HG02884 (cell line): ENCODE measurements at regions not wholly inside any gene's neighbourhood (a gene's known extent, or its start where the extent isn't known, plus 50 kb on each side); places are given as distances from the start of the nearest gene placed in this dataset.

Source experiments
- ATAC-seq: cut with Tn5 transposase; IDR thresholded peaks from one replicate; pipeline ENCODE4 v1.9.1; 2021; ENCODE audit warnings: mild to moderate bottlenecking, moderate library complexity; ENCODE audit not compliant: unreplicated experiment

- no peak for ATAC-seq
Measured at GRCh38 chr1:4408380-4408779, 246.0 kb upstream of the AJAP1 start.

GRCh38 chr1:4411862-4412261 is 242.5 kb upstream of the AJAP1 start:
- ATAC-seq, result no peak

DNA sequence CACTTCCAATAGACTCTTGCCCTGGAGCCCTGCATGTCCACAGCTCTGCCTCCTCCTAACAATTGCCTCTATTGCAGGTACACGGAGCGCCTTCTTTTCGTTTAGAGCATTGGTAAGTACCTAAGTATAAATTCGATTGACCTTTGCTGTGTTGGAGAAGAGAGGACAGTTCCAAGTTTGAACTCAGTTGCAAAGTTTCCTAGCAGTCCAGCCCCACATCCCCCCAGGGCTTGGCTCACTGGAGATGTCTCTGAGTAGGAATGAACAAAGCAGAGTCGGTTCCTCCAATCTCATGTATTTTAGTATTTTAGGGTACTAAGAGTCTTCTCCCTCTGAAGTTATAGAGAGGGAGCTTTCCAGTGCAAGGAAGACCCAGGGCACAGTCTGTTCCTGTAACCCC is 238.9 kb upstream of the AJAP1 start:
- ATAC-seq, result no peak

DNA sequence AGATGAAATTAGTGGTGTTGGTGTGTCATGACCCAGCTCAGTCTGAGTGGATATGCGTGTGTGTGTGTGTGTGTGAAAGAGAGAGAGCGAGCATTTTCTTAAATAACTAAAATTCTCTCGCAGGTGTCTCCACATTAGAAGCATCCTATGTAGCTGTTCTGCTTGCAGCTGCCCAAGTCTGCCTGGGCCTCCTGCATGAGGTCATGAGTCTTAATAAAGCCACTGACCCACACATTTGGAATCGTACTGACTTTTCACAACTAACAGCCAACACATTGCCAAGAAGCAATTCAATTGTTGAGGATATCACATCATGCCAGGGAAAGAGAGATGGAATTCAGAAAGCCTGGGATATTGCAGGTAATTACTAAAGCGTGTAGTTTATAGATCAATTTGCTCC is 238.2 kb upstream of the AJAP1 start:
- no peak for ATAC-seq

DNA sequence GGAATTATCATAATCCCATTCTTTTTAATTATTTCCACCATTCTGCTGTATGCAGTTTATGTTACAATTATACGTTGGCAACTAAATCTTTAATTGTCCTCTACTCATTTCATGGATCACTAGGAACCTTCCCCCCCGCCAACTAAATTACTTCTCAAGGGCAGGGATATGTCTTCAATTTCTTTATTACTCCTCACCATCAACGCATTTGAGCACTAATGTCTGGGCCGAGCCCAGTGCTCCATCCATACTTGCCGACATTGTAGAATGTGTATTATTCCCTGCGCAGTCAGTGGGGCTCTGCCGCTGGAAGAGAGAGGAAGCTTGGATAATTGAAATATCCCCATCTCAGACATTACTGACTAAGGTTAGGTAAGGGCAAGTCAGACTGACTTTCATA is 236.4 kb upstream of the AJAP1 start:
- no peak for ATAC-seq

DNA sequence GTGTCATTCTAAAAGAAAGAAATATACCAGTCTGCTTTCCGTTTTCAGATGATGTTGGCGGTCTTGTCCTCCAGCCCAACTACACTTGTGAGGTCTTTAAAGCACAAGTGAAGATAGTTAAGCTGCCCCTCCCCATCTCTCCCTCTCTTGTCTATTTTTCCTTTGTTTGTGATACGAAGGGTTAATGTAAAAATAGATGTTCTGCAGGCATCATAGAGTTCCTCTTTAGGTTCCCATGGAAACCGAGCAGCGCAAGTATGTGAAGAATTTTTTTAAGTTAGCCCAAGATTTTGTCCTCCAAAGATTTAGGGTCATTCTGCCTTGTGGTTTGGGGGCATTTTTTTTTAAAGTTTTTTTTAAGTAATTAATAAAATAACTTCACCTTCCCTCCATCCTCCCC is 232.4 kb upstream of the AJAP1 start:
- ATAC-seq, result no peak

DNA sequence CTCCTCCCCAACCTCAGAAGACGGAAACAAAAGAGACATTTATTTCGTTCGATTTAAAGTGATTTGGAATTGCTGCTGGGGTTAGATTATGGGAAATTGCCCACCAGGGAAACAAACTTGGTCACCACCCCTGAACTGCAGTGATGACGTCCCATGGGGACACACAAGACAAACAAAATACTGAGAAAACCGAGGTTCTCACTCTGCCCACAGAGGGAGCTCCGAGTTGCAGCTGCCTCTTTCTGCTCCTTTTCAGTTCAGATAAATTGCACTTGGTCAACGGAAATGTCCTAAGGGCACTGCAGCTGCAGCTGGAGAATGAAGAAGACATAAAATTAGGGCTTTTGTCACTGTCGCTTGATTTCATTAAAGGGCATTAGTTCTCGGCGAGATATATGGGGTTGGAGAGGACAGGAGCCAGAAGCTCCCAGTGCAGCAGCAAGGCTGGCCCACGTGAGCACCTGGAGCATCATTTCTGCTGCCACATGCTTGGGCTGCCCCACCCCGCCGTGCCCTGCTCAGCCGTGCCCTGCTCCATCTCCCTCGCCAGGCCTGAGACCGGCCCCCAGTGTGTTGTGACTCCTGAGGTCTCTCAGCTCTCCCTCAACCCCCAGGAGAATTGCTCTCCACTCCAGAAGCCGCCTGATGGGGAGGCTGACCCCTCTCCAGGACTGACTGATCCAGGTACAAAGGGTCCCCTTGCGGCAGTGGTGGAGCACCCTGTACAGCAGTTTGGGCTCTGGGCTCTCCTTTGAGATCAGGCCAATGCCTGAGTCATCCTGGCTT is 231.7 kb upstream of the AJAP1 start:
- ATAC-seq, result no peak

DNA sequence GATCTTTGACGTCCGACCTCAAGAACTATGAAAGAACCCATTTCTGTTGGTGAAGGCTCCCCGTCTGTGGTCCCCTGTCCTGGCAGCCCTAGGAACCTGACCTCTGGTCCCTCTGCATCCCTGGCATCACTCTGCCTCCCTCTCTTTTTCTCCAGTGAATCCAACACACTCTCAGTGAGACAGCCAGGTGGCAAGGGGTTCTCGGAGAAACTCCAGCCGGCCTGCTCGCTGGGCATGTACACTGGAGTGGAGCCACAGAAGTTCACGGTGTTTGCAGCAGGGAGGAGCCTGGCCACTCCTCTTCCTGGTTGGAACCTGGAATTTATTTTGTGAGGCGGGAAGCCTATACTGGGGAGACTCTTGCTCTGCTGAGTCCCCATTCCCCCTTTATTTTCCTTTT is 230.2 kb upstream of the AJAP1 start:
- no peak for ATAC-seq

GRCh38 chr1:4424766-4425165 is 229.6 kb upstream of the AJAP1 start:
- no peak for ATAC-seq

DNA sequence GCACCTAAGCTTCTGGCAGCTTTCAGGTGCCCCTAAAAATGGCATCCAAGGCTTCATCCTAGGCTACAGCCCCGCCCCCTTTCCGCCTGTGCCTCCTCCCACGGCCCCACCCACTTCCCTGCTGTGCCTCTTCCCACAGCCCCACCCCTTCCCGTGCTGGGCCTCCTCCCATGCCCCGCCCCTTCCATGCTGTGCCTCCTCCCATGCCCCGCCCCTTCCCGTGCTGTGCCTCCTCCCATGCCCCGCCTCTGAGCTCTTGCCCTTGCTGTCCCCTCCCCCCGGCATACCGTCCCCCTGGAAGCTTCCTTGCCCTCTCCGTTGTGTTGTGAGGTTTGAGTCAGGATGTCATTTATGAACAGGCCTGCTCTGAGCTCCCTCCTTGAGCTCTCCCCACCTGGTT is 228.5 kb upstream of the AJAP1 start:
- no peak for ATAC-seq

DNA sequence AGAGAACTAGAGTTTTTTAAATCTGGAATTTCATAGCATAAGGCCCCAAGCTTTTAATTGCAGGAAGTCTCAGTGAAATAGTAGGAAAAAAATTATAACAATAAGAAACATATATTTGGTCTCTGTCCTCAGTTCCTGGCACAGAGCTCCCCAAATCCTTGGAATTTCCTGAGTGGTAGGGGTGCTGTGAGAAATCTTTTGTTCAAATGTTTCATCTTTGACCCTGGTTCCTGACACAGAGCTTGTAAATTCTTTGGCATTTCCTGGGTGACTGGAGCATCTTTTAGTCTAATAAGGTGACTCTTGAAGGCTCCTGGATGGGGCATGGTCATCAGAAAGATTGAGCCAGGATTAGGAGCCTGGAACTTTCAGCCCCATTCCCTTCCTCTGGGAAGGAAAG is 225.7 kb upstream of the AJAP1 start:
- no peak for ATAC-seq

GRCh38 chr1:4430406-4431365 is 223.7 kb upstream of the AJAP1 start:
- ATAC-seq, result no peak

- ATAC-seq, result no peak
Measured at GRCh38 chr1:4431491-4431890, 222.9 kb upstream of the AJAP1 start.

GRCh38 chr1:4433075-4433474 is 221.3 kb upstream of the AJAP1 start:
- ATAC-seq, result no peak

GRCh38 chr1:4444086-4444485 is 210.3 kb upstream of the AJAP1 start:
- no peak for ATAC-seq

GRCh38 chr1:4447778-4448420 is 206.5 kb upstream of the AJAP1 start:
- no peak for ATAC-seq

GRCh38 chr1:4449972-4450371 is 204.4 kb upstream of the AJAP1 start:
- ATAC-seq, result no peak

- no peak for ATAC-seq
Measured at GRCh38 chr1:4452701-4453100, 201.7 kb upstream of the AJAP1 start.

GRCh38 chr1:4460052-4460451 is 194.4 kb upstream of the AJAP1 start:
- no peak for ATAC-seq

DNA sequence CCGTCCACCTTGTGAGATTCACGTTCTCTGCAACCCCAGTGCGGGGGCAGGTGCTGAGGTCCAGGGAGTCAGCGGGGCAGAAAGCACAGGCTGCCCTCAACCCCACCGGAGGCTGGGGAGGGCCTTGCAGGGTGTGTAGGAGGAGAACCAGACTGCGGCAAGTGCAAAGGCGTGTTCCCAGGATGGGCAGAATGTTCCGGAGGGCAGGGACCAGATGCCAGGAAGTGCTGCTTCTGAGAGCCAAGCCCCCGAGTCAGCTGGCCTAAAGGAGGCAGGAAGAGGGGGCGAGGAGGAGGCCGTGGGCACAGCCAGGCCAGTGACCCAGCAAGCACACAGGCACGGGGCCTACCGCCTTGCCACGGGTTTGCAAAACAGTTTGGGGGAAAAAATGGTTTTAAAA is 193.8 kb upstream of the AJAP1 start:
- ATAC-seq, result no peak

GRCh38 chr1:4461726-4462290 is 192.6 kb upstream of the AJAP1 start:
- no peak for ATAC-seq
